AG04449 (cell line): ENCODE measurements at regions not wholly inside any gene's neighbourhood (a gene's known extent, or its start where the extent isn't known, plus 50 kb on each side); places are given as distances from the start of the nearest gene placed in this dataset.

Source experiments
- CTCF ChIA-PET: fragments of 350-600 bp; formaldehyde crosslinking; extraction: SDS; loops from one replicate; lab custom pipeline; 2021; ENCODE audit warnings: antibody characterized with exemption; lab: Yijun Ruan, JAX
- POLR2A ChIA-PET: fragments of 400-600, 350-600 bp; formaldehyde crosslinking; extraction: SDS; loops from one replicate; lab custom pipeline; 2020; ENCODE audit warnings: antibody characterized with exemption, inconsistent platforms; lab: Yijun Ruan, JAX
- DNase-seq: peaks from one replicate; pipeline ENCODE4 v3.0.0-alpha.2; 2010; ENCODE audit warnings: low read depth, low spot score
- H3K4me3 ChIP-seq: 2 replicates; pipeline ENCODE4 v1.5.1; 2011; ENCODE audit warnings: low read depth, mild to moderate bottlenecking, control low read depth, low read length
- CTCF ChIP-seq: IDR thresholded peaks from one replicate; pipeline ENCODE4 v1.5.1; 2011; ENCODE audit warnings: mild to moderate bottlenecking, moderate library complexity, low read length, control low read depth, inconsistent platforms; ENCODE audit not compliant: insufficient read depth; ENCODE audit errors: missing control alignments

GRCh38 chr3:164604687-164605086 is 473.6 kb downstream of the SI start:
- H3K4me3 ChIP-seq: no peak overlapping the region
- DNase-seq: no peak
- ChIA-PET POLR2A (no interaction called here), CTCF (no interaction called here)
- TF ChIP-seq CTCF: no peak

GRCh38 chr3:164577667-164578210 is 500.6 kb downstream of the SI start:
- POLR2A ChIA-PET: no interaction called here
- CTCF ChIA-PET: no interaction called here

GRCh38 chr3:164572436-164572835 is 505.9 kb downstream of the SI start:
- ChIA-PET POLR2A (no interaction called here), CTCF (no interaction called here)
- DNase-seq: no peak
- H3K4me3 ChIP-seq: no peak overlapping the region
- no peak for TF ChIP-seq CTCF

More at GRCh38 chr3:164577667-164578210, 500.6 kb downstream of the SI start:
- DNase-seq: no peak
- no peak for TF ChIP-seq CTCF
- H3K4me3 ChIP-seq: no peak overlapping the region

GRCh38 chr3:164550857-164551256 is 527.4 kb downstream of the SI start:
- CTCF ChIA-PET: no interaction called here
- no peak for TF ChIP-seq CTCF
- DNase-seq: no peak

GRCh38 chr3:164539215-164539614 is 539.1 kb downstream of the SI start:
- POLR2A ChIA-PET: no interaction called here
- TF ChIP-seq CTCF: no peak
- no peak for DNase-seq
- CTCF ChIA-PET: no interaction called here
- H3K4me3 ChIP-seq: no peak overlapping the region

More at GRCh38 chr3:164550857-164551256, 527.4 kb downstream of the SI start:
- POLR2A ChIA-PET: no interaction called here
- no peak overlapping the region for H3K4me3 ChIP-seq

GRCh38 chr3:164537485-164537884 is 540.8 kb downstream of the SI start:
- no peak for DNase-seq
- no peak overlapping the region for H3K4me3 ChIP-seq
- CTCF ChIA-PET: no interaction called here
- POLR2A ChIA-PET: no interaction called here
- TF ChIP-seq CTCF: no peak
